ENCODE measurements at regions not wholly inside any gene's neighbourhood (a gene's known extent, or its start where the extent isn't known, plus 50 kb on each side); places are given as distances from the start of the nearest gene placed in this dataset.

DNA sequence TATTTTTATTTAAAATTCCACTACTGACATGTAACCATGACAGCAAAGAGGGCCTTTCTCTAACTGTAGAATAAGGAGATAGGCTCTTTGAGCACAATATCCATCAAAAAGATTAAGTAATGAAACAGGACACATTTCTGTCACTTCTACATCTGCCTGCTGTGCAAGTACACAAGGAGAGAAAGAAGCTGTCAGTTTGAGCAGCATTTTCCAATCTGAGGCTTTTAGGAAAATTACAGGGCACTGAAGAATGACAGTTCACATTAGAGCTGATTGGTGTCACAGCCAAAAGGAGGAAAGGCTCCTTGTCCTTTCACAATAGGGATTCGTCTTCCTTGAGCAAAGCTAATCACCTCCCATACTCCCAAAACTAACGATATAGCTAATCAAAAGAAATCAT lies 158.8 kb upstream of the TAC1 start:
- TF ChIP-seq TAF1 (IDR thresholded peaks at IDR 0.05; ENCODE audit: low read depth, low read length), result no peak
- TF ChIP-seq, protein P1, sequence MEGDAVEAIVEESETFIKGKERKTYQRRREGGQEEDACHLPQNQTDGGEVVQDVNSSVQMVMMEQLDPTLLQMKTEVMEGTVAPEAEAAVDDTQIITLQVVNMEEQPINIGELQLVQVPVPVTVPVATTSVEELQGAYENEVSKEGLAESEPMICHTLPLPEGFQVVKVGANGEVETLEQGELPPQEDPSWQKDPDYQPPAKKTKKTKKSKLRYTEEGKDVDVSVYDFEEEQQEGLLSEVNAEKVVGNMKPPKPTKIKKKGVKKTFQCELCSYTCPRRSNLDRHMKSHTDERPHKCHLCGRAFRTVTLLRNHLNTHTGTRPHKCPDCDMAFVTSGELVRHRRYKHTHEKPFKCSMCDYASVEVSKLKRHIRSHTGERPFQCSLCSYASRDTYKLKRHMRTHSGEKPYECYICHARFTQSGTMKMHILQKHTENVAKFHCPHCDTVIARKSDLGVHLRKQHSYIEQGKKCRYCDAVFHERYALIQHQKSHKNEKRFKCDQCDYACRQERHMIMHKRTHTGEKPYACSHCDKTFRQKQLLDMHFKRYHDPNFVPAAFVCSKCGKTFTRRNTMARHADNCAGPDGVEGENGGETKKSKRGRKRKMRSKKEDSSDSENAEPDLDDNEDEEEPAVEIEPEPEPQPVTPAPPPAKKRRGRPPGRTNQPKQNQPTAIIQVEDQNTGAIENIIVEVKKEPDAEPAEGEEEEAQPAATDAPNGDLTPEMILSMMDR (IDR thresholded peaks at IDR 0.05; ENCODE audit: control extremely low read depth in 1 of 3, insufficient read depth in 1 of 3, low read depth in 1 of 3, low read length in 3 of 3), result no peak
- TF ChIP-seq TBP (IDR thresholded peaks at IDR 0.05; ENCODE audit: low read depth, low read length), result no peak
